ENCODE measurements at regions not wholly inside any gene's neighbourhood (a gene's known extent, or its start where the extent isn't known, plus 50 kb on each side); places are given as distances from the start of the nearest gene placed in this dataset.
A peak's percentile ranks its signal among the peaks of the same experiment; 100 is the strongest.

GRCh38 chr11:76607431-76607830 lies 63.1 kb downstream of the LRRC32 start:
- no peak for DNase-seq
- H3K4me3 ChIP-seq (ENCODE audit: insufficient read depth, low read depth, low read length): no peak overlapping the region
- H3K27me3 ChIP-seq (ENCODE audit: control insufficient read depth, insufficient read depth, low read length): no peaks in the 10 kb centered on the region
- H3K36me3 ChIP-seq (replicated peaks; ENCODE audit: control insufficient read depth, insufficient read depth, low read length): no peaks in the 10 kb centered on the region

- Histone ChIP-seq H3K4me3 (ENCODE audit: insufficient read depth, low read depth, low read length) (no peak overlapping the region), H3K27me3 (ENCODE audit: control insufficient read depth, insufficient read depth, low read length) (no peaks in the 10 kb centered on the region)
- no peak for DNase-seq
These were observed 65.0 kb downstream of the LRRC32 start for GRCh38 chr11:76605338-76606074.

GRCh38 chr11:76604626-76605241 lies 65.8 kb downstream of the LRRC32 start:
- H3K27me3 ChIP-seq (ENCODE audit: control insufficient read depth, insufficient read depth, low read length): no peaks in the 10 kb centered on the region
- no peak overlapping the region for H3K4me3 ChIP-seq (ENCODE audit: insufficient read depth, low read depth, low read length)
- peak; percentile 14 for DNase-seq
- no peaks in the 10 kb centered on the region for H3K36me3 ChIP-seq (replicated peaks; ENCODE audit: control insufficient read depth, insufficient read depth, low read length)

More at GRCh38 chr11:76605338-76606074, 65.0 kb downstream of the LRRC32 start:
- H3K36me3 ChIP-seq (replicated peaks; ENCODE audit: control insufficient read depth, insufficient read depth, low read length): no peaks in the 10 kb centered on the region

GRCh38 chr11:76604081-76604625 lies 66.4 kb downstream of the LRRC32 start:
- Histone ChIP-seq H3K4me3 (ENCODE audit: insufficient read depth, low read depth, low read length) (no peak overlapping the region), H3K36me3 (replicated peaks; ENCODE audit: control insufficient read depth, insufficient read depth, low read length) (no peaks in the 10 kb centered on the region), H3K27me3 (ENCODE audit: control insufficient read depth, insufficient read depth, low read length) (no peaks in the 10 kb centered on the region)
- peak; percentile 35 for DNase-seq

- Histone ChIP-seq H3K36me3 (replicated peaks; ENCODE audit: control insufficient read depth, insufficient read depth, low read length) (no peaks in the 10 kb centered on the region), H3K27me3 (ENCODE audit: control insufficient read depth, insufficient read depth, low read length) (no peaks in the 10 kb centered on the region), H3K4me3 (ENCODE audit: insufficient read depth, low read depth, low read length) (no peak overlapping the region)
- peak; percentile 15 for DNase-seq
These were observed 67.3 kb downstream of the LRRC32 start for GRCh38 chr11:76603202-76603601.

Measured in H7 (cell line).